ENCODE measurements at regions not wholly inside any gene's neighbourhood (a gene's known extent, or its start where the extent isn't known, plus 50 kb on each side); places are given as distances from the start of the nearest gene placed in this dataset.

DNA sequence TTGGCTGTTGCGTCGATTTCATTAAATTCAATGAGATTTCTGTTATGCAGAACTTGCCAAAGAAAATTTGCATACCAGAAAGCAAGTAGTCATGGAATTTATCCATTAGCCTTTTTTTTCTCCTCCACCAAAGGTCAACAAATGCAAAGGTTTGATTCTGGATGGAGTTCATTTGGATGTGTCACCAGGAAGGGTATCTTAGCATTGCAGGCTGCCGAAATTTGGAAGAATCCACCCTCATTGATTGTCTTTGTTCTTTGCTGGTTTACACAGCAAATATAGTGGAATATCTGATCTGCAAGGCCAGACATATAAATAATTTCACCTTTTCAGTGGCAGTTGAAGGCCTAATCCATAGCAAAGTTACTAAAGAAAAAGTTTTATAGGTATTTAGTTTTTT lies 229.4 kb upstream of the SLC35B3 start:
- Histone ChIP-seq H2AK5ac (ENCODE audit: insufficient read length, low read length) (no peak overlapping the region), H2BK5ac (ENCODE audit: insufficient read length, low read length) (no peak overlapping the region), H2AFZ (ENCODE audit: low read length) (no peak overlapping the region), H3K4me1 (ENCODE audit: insufficient read depth, low read length) (no peaks in the 10 kb centered on the region), H4K5ac (ENCODE audit: insufficient read length, low read depth, low read length) (no peak overlapping the region), H3K27me3 (ENCODE audit: insufficient read depth, low read length) (no peaks in the 10 kb centered on the region), H3K23me2 (ENCODE audit: insufficient read length, low read depth, low read length, poor library complexity, severe bottlenecking) (no peaks in the 10 kb centered on the region), H3K9me3 (ENCODE audit: control insufficient read depth, low read depth, low read length) (no peaks in the 10 kb centered on the region), H2BK120ac (ENCODE audit: low read depth, low read length, poor library complexity, severe bottlenecking) (no peak overlapping the region), H2BK20ac (ENCODE audit: low read depth, low read length, poor library complexity, severe bottlenecking) (no peak overlapping the region), H4K91ac (ENCODE audit: insufficient read length, low read depth, low read length) (no peak overlapping the region), H3K4me2 (ENCODE audit: insufficient read depth, insufficient read length, low read length) (no peak overlapping the region), H3K79me1 (ENCODE audit: insufficient read depth, low read depth, low read length, poor library complexity, severe bottlenecking) (no peaks in the 10 kb centered on the region), H3K14ac (ENCODE audit: insufficient read depth, low read length) (no peak overlapping the region), H3K56ac (ENCODE audit: insufficient read length, low read depth, low read length) (no peak overlapping the region), H3K79me2 (ENCODE audit: insufficient read depth, low read length) (no peaks in the 10 kb centered on the region), H3K18ac (ENCODE audit: insufficient read length, low read depth, low read length) (no peak overlapping the region), H3K9ac (ENCODE audit: extremely low read depth, insufficient read length, low read length) (no peak overlapping the region), H2BK15ac (ENCODE audit: low read depth, low read length) (no peak overlapping the region), H3K27ac (ENCODE audit: insufficient read length, low read depth, low read length) (no peak overlapping the region), H3K23ac (ENCODE audit: insufficient read length, low read depth, low read length) (no peak overlapping the region), H3T11ph (ENCODE audit: low read length) (no peak overlapping the region), H4K20me1 (ENCODE audit: control insufficient read depth, insufficient read depth, insufficient read length) (no peaks in the 10 kb centered on the region), H4K8ac (replicated peaks; ENCODE audit: insufficient read length, low read depth, low read length) (no peak overlapping the region), H3K4ac (ENCODE audit: low read depth, low read length) (no peak overlapping the region), H2BK12ac (ENCODE audit: insufficient read length, low read depth, low read length) (no peak overlapping the region)
- TF ChIP-seq, protein P1, sequence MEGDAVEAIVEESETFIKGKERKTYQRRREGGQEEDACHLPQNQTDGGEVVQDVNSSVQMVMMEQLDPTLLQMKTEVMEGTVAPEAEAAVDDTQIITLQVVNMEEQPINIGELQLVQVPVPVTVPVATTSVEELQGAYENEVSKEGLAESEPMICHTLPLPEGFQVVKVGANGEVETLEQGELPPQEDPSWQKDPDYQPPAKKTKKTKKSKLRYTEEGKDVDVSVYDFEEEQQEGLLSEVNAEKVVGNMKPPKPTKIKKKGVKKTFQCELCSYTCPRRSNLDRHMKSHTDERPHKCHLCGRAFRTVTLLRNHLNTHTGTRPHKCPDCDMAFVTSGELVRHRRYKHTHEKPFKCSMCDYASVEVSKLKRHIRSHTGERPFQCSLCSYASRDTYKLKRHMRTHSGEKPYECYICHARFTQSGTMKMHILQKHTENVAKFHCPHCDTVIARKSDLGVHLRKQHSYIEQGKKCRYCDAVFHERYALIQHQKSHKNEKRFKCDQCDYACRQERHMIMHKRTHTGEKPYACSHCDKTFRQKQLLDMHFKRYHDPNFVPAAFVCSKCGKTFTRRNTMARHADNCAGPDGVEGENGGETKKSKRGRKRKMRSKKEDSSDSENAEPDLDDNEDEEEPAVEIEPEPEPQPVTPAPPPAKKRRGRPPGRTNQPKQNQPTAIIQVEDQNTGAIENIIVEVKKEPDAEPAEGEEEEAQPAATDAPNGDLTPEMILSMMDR (conservative IDR thresholded peaks at IDR 0.05), result no peak
- H3K27ac Mint-ChIP-seq, result no peak overlapping the region
- no peak overlapping the region for H3K4me3 Mint-ChIP-seq
- WGBS (ENCODE audit: extremely low coverage, insufficient read length, low lambda C conversion rate), result no CpG with 5 or more reads among the region's 3 CpGs
- no peaks in the 10 kb centered on the region for H3K4me1 Mint-ChIP-seq
- no peak for DNase-seq
- H3K36me3 Mint-ChIP-seq (ENCODE audit: insufficient read depth in 1 of 3, low read depth in 3 of 3), result no peaks in the 10 kb centered on the region
- peaks cover 0 to 4% of the 10 kb centered on the region in 2 experiments; a peak in 2 of 5 replicates for H3K9me3 Mint-ChIP-seq
- H3K27me3 Mint-ChIP-seq (ENCODE audit: low read depth), result no peaks in the 10 kb centered on the region

All from H9 (cell line).